ENCODE measurements at regions not wholly inside any gene's neighbourhood (a gene's known extent, or its start where the extent isn't known, plus 50 kb on each side); places are given as distances from the start of the nearest gene placed in this dataset.

- no peak for TF ChIP-seq CTCF (IDR thresholded peaks at IDR 0.05; ENCODE audit: low read length)
- TF ChIP-seq EZH2 (optimal IDR thresholded peaks at IDR 0.05; ENCODE audit: low read depth, low read length): no peak
Observed at GRCh38 chr18:52000435-52000834, 339.6 kb upstream of the DCC start.
